ENCODE measurements at regions not wholly inside any gene's neighbourhood (a gene's known extent, or its start where the extent isn't known, plus 50 kb on each side); places are given as distances from the start of the nearest gene placed in this dataset.

GRCh38 chr10:33861833-33862232 is 527.4 kb upstream of the NRP1 start:
- TF ChIP-seq CTCF (IDR thresholded peaks at IDR 0.05): no peak
- no peak for TF ChIP-seq POLR2A (IDR thresholded peaks at IDR 0.05)
